NCI-H526 (cell line): ENCODE measurements at regions not wholly inside any gene's neighbourhood (a gene's known extent, or its start where the extent isn't known, plus 50 kb on each side); places are given as distances from the start of the nearest gene placed in this dataset.

Experiments
- DNase-seq, 2 experiments: peaks; one replicate each; lab custom pipeline; 2025; lab: John Stamatoyannopoulos, UW

GRCh38 chr2:234640657-234641056 is 143.8 kb upstream of the ARL4C start:
- no peak for DNase-seq

- DNase-seq: no peak
Observed at GRCh38 chr2:234638966-234639365, 142.1 kb upstream of the ARL4C start.

DNA sequence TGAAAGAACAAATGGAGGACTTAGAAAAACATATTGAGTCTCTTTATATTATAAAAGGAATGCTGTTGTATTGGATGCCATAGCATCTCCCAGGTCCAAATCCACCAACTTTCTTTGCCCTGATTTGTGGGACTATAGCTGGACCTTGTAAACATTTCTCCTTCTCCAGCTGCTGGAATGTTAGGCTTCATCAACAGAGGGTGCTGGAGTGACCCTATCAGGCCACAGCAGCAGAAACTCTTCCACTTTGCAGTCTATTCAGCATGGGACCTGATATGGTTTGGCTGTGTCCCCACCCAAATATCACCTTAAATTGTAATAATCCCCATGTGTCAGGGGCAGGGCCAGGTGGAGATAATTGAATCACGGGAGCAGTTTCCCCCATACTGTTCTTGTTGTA is 138.4 kb upstream of the ARL4C start:
- no peak for DNase-seq

DNA sequence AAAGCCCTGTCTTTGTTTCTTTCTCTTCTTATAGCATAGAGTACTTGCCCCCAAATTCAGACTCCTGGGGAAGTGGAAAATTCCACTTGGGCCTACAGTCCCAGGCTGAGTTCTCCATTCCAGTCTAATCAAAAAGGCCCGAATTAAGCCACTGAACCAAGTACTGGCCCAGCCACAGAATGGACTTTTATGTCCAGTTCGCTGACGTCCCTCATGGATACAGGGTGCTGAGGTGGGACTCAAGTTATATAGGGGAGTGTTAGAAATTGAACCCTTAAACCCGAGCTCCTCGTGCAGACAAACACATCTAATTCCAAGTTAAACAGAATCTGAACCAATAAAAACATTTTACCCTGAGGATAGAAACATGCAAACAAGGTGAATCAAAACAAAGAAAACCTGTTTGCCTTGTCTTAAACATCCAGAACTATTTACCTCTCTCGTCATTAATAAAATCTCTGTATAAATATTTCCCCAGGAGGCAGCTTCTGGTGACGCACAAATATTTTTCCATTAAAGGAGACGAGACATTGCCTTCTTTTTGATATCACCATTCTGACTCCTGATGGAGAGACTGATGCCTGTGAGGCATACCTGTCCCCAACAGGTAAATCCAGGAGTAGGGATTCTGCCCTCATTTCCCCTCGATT is 136.8 kb upstream of the ARL4C start:
- DNase-seq: peak; percentile 62 to 63

- no peak for DNase-seq
Observed at GRCh38 chr2:234632527-234633391, 135.9 kb upstream of the ARL4C start.

DNA sequence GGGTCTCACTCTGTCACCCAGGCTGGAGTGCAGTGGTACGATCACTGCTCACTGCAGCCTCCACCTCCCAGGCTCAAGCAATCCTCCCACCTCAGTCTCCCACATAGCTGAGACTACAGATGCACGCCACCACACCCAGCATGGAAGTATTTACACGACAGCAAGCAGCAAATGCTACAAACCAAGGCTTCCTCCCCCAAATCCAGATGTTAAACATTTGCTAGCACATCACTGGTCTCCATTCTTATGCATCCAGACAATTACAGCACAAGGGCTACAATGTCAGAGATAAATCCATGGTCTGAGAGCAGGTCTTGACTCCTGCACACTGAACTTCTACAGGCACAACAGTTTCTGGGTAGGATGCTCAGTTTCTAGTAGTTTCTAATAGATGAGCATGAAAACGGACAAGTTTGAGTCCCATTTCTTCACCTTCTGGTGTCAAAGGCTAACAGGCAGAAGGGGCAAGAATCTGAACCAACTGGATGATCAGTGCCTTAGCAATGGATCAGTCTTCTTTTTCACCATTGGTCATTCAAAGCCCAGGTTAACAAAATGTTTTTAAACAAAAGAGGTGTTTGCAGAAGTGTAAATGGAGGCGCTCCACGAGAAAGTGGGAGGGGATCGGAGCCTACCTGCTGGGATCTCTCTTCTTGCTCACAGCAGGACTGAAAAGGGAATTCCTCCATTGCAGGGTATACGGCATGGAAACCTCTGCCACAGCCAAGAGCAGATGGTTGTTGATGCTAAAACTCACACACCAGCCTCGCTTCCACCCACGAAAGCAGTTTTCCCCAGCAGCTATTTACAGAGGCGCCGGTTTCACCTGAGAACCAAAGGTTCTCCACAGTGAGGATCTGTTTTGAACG is 135.0 kb upstream of the ARL4C start:
- DNase-seq: no peak

DNA sequence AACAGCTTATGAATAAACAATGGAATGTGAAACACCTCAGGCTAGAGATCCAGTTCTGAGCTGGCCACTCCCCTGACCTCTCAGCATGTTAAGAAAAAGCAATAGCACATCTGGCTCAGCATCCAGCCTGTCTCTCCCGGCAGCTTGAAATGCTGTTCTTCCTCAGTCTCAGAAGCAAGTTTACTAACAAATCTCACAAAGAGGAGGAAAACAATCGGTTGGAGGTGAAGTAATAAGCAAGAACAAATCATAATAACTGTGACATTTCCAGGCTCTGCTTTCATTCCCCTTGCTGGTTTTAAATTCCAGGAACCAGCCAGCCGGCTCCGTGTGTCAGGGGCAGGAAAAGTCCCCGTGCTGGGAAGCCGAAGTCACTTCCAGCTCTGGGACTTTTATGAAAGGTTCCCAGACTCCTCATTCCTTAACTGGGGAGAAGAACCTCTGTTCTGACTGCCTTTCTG is 133.9 kb upstream of the ARL4C start:
- DNase-seq: no peak

GRCh38 chr2:234629596-234629995 is 132.7 kb upstream of the ARL4C start:
- no peak for DNase-seq

DNA sequence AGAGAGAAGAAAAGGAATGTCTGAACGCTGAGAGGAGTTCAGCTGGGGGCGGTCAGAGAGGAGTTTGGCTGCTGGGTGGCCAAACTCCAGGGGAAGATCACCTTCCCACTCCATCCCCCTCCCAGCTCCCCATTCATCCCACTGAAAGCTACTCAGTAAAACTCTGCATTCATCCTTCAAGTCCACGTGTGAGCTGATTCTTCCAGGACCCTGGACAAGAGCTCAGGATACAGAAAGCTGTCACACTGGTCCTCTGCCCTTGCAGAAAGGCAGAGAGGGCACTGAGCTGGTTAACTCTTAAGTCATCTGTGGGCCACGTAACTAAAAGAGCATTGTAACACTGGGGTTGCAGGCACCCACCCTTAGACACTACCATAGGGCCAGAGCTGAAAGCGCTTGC is 132.1 kb upstream of the ARL4C start:
- DNase-seq: no peak

- DNase-seq: no peak
Observed at GRCh38 chr2:234627308-234627707, 130.4 kb upstream of the ARL4C start.

GRCh38 chr2:234626566-234627130 is 129.8 kb upstream of the ARL4C start:
- no peak for DNase-seq

DNA sequence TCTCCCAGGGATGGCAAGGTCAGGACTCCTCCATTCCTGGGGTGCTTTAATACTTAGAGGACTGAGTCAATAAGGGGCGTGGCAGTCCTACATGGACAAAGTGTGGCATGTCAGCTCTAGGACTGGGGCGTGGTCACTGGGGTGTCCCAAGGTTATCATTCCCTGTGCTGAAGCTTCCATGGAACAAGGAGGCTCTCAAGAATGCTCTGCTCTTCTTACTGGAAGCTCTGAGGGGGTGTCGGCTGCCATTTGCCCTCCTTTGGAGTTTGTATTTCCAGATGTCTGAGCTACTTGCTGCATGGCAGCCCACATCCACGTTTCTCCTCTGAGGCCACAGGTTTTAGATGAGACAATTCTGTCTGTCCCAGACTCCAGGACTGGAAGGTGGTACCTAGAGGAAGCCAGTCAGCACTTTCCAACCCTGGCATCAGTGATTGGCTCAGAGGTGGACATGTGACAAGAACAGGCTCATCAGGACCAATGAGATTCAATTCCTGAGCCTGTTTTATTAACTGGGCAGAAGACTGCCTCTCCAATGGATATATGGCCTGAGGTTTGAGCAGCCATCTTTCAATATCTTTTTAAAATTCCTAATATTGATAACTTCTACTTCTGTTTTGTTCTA is 128.9 kb upstream of the ARL4C start:
- no peak for DNase-seq

DNA sequence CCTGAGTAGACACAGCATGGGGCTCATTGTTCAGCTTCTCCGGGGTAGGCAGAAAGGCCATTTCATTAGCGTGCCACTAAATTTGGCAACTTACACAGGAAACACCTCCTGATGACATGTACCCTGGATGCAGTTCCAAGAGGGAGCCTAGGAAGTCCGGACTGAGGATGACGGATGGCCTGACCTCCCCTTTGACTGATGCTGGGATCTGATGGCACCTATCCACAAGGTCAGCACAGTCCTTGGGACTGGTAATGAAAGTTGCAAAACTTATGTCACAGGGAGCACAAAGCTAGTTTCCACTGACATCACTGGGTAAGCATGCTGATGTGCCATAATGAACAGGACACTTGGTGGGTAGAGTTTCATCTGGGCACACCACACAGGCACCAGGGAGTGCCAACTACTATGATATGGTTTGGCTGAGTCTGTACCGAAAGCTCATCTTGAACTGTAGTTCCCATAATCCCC is 126.7 kb upstream of the ARL4C start:
- DNase-seq: no peak

GRCh38 chr2:234621120-234621519 is 124.2 kb upstream of the ARL4C start:
- no peak for DNase-seq

DNA sequence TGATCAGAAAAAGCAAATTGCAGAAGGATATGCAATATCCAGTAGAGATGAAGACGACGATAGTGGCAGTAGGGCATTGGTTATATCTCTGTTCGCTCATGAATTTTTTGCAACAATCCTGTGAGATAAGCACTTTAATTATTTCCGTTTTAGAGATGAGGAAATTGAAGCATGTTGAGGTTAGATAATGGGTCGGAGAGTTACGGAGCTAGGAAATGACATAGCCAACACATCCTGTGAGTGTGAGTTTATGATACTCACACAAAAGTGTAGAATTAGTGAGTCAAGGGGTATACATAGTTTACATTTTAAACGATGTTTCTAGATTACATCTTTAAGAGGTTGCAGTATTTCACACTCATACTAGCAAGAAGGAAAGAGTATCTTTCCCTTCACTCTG is 123.1 kb upstream of the ARL4C start:
- DNase-seq: no peak

- no peak for DNase-seq
Observed at GRCh38 chr2:234615643-234616356, 118.9 kb upstream of the ARL4C start.

- no peak for DNase-seq
Observed at GRCh38 chr2:234611209-234611608, 114.3 kb upstream of the ARL4C start.

- DNase-seq: no peak
Observed at GRCh38 chr2:234608946-234609345, 112.1 kb upstream of the ARL4C start.

DNA sequence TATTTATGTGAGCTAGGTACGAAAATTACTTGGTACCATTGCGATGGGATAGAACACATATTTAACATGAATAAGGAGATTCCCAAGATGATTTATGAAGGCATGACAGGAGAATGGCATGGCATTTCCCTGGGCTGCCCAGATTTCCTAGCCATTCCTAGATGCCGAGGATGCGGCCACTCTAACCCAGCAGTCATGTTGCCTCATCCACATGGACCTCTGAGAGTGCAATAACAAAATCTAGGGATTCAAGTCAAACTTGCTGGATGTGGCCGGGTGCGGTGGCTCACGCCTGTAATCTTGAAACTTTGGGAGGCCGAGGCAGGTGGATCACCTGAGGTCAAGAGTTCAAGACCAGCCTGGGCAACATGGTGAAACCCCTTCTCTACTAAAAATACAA is 110.8 kb upstream of the ARL4C start:
- no peak for DNase-seq

GRCh38 chr2:234606896-234607295 is 110.0 kb upstream of the ARL4C start:
- DNase-seq: no peak

DNA sequence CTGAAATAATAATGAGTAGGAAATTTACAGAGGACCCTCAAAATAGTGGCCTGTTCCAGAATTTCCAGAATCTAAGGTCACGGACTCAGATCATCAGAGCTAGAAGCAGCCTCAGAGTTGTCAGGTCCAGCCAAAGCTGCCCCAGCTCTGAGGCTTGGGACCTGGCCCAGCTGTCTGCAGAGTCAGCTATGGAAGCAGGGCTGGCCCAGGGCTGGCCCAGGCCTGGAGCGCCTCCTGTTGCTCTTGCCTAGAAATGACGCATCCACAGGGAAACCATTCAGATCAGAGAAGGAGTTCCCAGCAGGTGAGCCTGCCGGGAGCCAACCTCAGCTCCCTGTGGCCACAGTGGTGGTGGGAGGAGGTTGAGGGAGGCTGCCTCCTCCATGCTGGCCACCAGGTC is 106.7 kb upstream of the ARL4C start:
- DNase-seq: no peak
